IPS DF 6.9 (cell line): ENCODE measurements at regions not wholly inside any gene's neighbourhood (a gene's known extent, or its start where the extent isn't known, plus 50 kb on each side); places are given as distances from the start of the nearest gene placed in this dataset.
"Not testable (repeated sequence)": the region's sequence is repeated elsewhere in the genome, so short reads cannot be mapped to it uniquely, and the experiment has no call there.

Source experiments
- DNase-seq: peaks from one replicate; pipeline ENCODE4 v3.0.0-alpha.2; 2013; ENCODE audit warnings: low read depth, low spot score
- H3K27ac ChIP-seq: one replicate; pipeline ENCODE4 v1.5.1; 2013; ENCODE audit warnings: low read length, control low read depth
- H3K27me3 ChIP-seq: 2 replicates; pipeline ENCODE4 v1.6.1; 2013; ENCODE audit warnings: mild to moderate bottlenecking, low read length; ENCODE audit not compliant: control insufficient read depth, insufficient read depth
- H3K36me3 ChIP-seq: 2 replicates; pipeline ENCODE4 v1.6.1; 2013; ENCODE audit warnings: low read length; ENCODE audit not compliant: control insufficient read depth, insufficient read depth
- H3K4me1 ChIP-seq: 2 replicates; pipeline ENCODE4 v1.6.1; 2013; ENCODE audit warnings: low read length; ENCODE audit not compliant: control insufficient read depth, insufficient read depth
- H3K4me3 ChIP-seq: 2 replicates; pipeline ENCODE4 v1.5.1; 2013; ENCODE audit warnings: mild to moderate bottlenecking, low read length
- H3K9me3 ChIP-seq: 2 replicates; pipeline ENCODE4 v1.6.1; 2013; ENCODE audit warnings: low read length, inconsistent platforms; ENCODE audit not compliant: control insufficient read depth, insufficient read depth
- WGBS: extraction: QIAGEN DNeasy Blood & Tissue Kit; methylation state at CpG from one replicate; pipeline ENCODE4 v1.1.7; 2013; ENCODE audit warnings: mixed read lengths, missing lambda C conversion rate; ENCODE audit not compliant: insufficient read length, insufficient coverage; 5-methylcytosine and 5-hydroxymethylcytosine counted together

GRCh38 chrX:89539150-89539549 lies 382.6 kb upstream of the TGIF2LX start:
- WGBS = no CpG with 5 or more reads among the region's 5 CpGs
- DNase-seq = not testable (repeated sequence)

GRCh38 chrX:89557146-89557545 lies 364.6 kb upstream of the TGIF2LX start:
- not testable (repeated sequence) for H3K9me3 ChIP-seq, H3K27me3 ChIP-seq, H3K4me3 ChIP-seq, H3K27ac ChIP-seq, H3K4me1 ChIP-seq, DNase-seq, H3K36me3 ChIP-seq
- WGBS = no CpG with 5 or more reads among the region's 3 CpGs

More at GRCh38 chrX:89539150-89539549, 382.6 kb upstream of the TGIF2LX start:
- H3K36me3 ChIP-seq, H3K27me3 ChIP-seq, H3K4me1 ChIP-seq, H3K9me3 ChIP-seq, H3K4me3 ChIP-seq, H3K27ac ChIP-seq: not testable (repeated sequence)

GRCh38 chrX:89562079-89562478 lies 359.6 kb upstream of the TGIF2LX start:
- not testable (repeated sequence) for H3K27ac ChIP-seq, H3K9me3 ChIP-seq, H3K4me1 ChIP-seq, H3K4me3 ChIP-seq, DNase-seq, H3K36me3 ChIP-seq, H3K27me3 ChIP-seq
- WGBS = no CpG with 5 or more reads among the region's 4 CpGs

GRCh38 chrX:89563107-89563506 lies 358.6 kb upstream of the TGIF2LX start:
- H3K9me3 ChIP-seq, DNase-seq, H3K27ac ChIP-seq, H3K4me3 ChIP-seq, H3K4me1 ChIP-seq, H3K27me3 ChIP-seq, H3K36me3 ChIP-seq: not testable (repeated sequence)
- WGBS = no CpG with 5 or more reads among the region's 6 CpGs

- DNase-seq, H3K27me3 ChIP-seq, H3K4me3 ChIP-seq, H3K36me3 ChIP-seq, H3K9me3 ChIP-seq, H3K4me1 ChIP-seq, H3K27ac ChIP-seq: not testable (repeated sequence)
Observed at GRCh38 chrX:89567787-89568186, 353.9 kb upstream of the TGIF2LX start.

GRCh38 chrX:89581868-89582267 lies 339.8 kb upstream of the TGIF2LX start:
- H3K9me3 ChIP-seq, H3K27ac ChIP-seq, H3K4me1 ChIP-seq, H3K27me3 ChIP-seq, H3K36me3 ChIP-seq, H3K4me3 ChIP-seq, DNase-seq: not testable (repeated sequence)
- no CpG with 5 or more reads among the region's 4 CpGs for WGBS

- not testable (repeated sequence) for H3K4me1 ChIP-seq, H3K27me3 ChIP-seq, H3K36me3 ChIP-seq, H3K27ac ChIP-seq, DNase-seq, H3K4me3 ChIP-seq, H3K9me3 ChIP-seq
- WGBS = no CpG with 5 or more reads among the region's 2 CpGs
Observed at GRCh38 chrX:89631858-89632257, 289.9 kb upstream of the TGIF2LX start.

GRCh38 chrX:89635887-89636286 lies 285.8 kb upstream of the TGIF2LX start:
- not testable (repeated sequence) for DNase-seq, H3K4me3 ChIP-seq, H3K27ac ChIP-seq, H3K27me3 ChIP-seq, H3K36me3 ChIP-seq, H3K4me1 ChIP-seq, H3K9me3 ChIP-seq
- WGBS = no CpG with 5 or more reads among the region's 4 CpGs

- not testable (repeated sequence) for H3K27ac ChIP-seq, H3K4me3 ChIP-seq, H3K36me3 ChIP-seq, H3K27me3 ChIP-seq, DNase-seq, H3K9me3 ChIP-seq, H3K4me1 ChIP-seq
- no CpG with 5 or more reads among the region's 1 CpG for WGBS
Observed at GRCh38 chrX:89658662-89659061, 263.0 kb upstream of the TGIF2LX start.

- H3K36me3 ChIP-seq, H3K9me3 ChIP-seq, H3K4me3 ChIP-seq, DNase-seq, H3K4me1 ChIP-seq, H3K27ac ChIP-seq, H3K27me3 ChIP-seq: not testable (repeated sequence)
- WGBS = no CpG with 5 or more reads among the region's 1 CpG
Observed at GRCh38 chrX:89706481-89706880, 215.2 kb upstream of the TGIF2LX start.

- WGBS = no CpG with 5 or more reads among the region's 1 CpG
Observed at GRCh38 chrX:89707363-89707927, 214.3 kb upstream of the TGIF2LX start.

More at GRCh38 chrX:89707363-89707927, 214.3 kb upstream of the TGIF2LX start:
- H3K4me3 ChIP-seq, H3K9me3 ChIP-seq, H3K36me3 ChIP-seq, DNase-seq, H3K4me1 ChIP-seq, H3K27me3 ChIP-seq, H3K27ac ChIP-seq: not testable (repeated sequence)
